ENCODE measurements at regions not wholly inside any gene's neighbourhood (a gene's known extent, or its start where the extent isn't known, plus 50 kb on each side); places are given as distances from the start of the nearest gene placed in this dataset.

DNA sequence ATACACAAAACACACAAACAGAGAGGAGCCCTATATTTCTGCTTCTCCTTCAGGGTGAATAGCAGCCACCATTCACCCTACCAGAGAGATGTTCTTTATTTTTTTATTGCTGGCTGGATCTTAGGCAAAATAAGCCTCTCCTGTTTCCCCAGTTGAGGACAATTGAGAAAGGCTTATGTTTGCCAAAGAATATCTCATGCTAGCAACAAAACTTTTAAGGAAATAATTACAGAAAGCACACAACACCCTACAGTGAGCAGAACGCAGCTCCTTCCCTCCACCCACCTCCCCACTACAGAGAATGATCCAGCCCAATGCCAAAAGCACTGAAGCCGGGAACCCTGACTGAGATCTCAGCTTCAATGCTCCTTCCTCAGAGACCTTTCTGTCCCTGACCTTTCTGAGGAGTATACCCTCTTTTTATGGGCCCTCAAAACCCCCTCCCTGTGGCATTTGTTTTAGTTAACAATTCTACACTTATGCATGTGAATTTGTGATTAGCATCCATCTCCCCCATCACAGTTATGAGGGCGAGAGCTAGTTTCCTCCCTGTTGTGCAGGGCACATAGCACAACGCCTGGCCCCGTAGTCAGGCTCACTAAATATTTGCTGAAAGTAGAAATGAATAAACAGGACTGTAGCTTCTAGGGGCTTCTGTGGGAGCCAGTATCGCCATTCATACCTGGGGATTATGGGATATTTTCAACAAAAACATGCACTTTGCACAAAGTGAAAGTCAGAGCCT lies 491.6 kb upstream of the CDH4 start:
- TF ChIP-seq CTCF (IDR thresholded peaks at IDR 0.05; ENCODE audit: low read length), result no peak
- no peak for TF ChIP-seq EZH2phosphoT487 (IDR thresholded peaks at IDR 0.05; ENCODE audit: low read length)
- TF ChIP-seq EZH2 (optimal IDR thresholded peaks at IDR 0.05; ENCODE audit: low read depth, low read length), result no peak
